Kidney glomerular epithelial cell (primary cell): ENCODE measurements at regions not wholly inside any gene's neighbourhood (a gene's known extent, or its start where the extent isn't known, plus 50 kb on each side); places are given as distances from the start of the nearest gene placed in this dataset.
"Not testable (repeated sequence)": the region's sequence is repeated elsewhere in the genome, so short reads cannot be mapped to it uniquely, and the experiment has no call there.

Experiments used
- DNase-seq: peaks from one replicate; lab custom pipeline; 2025; lab: John Stamatoyannopoulos, UW

DNA sequence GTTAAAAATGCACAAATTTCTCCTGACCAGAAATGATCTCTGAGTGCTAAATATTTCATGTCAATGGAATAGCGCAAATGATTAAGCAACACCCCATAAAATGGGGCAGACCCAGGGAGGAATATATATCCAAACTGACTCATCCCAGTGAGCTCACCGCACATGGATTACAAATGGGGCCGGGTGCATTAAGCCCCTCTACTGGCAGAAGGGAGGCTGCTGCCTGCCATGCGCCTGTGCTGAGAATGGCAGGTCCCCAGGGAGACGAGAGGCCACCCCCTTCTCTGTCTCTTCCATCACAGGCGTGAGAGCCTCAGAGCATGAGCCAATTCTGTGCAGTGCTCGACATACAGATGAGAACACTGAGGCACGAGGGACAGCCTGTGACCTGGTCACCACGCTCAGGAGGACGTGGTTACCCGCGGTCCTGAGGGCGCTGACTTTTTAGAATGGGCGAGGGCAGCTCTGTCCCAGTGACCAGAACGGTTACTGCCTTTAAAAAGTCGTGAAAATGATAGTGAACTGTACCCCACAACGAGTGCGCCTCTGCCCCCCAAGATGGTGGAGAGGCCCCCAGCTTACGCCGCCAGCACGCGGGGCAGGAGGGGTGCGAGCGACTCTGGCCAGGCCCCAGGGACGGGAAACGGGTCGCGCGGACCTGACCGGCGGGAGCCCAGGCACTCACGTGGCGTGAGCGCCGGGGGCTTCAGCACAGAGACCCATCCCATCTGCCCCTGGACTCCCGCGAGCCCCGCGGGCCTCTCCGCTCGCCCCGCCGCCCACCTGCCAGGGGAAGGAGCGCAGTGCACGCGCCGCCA is 130.2 kb upstream of the ALDH3B2 start:
- DNase-seq: not testable (repeated sequence)

DNA sequence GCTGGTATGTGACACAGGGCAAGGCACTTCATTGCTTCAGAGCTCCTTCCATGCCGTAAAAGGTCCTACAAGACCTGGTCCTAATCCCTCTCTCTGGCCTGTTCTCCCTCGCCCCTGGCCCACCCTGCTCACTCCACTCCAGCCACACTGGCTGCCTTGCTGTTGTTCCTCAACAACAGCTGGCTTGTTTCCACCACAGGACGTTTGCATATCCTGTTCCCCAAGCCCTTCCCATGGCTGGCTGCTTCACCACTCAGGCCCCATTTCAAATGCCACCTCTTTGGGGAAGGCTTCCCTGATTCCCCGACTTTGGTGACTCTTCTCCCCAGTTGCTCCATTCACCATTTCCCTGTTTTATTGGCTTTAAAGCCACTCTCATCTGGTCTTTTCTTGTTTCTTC is 129.1 kb upstream of the ALDH3B2 start:
- not testable (repeated sequence) for DNase-seq

DNA sequence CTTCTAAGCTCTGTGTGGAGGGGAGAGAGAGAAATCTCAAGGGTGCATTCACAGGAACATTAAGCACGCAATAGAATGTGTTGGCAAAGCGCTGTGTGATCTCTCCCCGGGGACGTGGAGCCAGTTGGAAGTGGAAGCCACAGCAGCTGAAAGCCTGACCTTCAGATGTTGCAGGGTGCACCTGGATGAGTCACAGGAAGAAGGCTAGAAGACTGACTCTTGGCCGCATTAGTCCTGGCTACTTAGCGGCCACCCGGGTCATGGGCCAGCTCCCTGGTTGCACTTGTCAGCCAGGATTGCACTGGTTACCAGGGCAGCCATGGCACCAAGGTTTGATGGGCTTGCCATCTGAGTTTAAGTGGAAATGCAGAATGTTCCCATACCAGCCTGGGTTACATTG is 128.6 kb upstream of the ALDH3B2 start:
- DNase-seq: not testable (repeated sequence)

DNA sequence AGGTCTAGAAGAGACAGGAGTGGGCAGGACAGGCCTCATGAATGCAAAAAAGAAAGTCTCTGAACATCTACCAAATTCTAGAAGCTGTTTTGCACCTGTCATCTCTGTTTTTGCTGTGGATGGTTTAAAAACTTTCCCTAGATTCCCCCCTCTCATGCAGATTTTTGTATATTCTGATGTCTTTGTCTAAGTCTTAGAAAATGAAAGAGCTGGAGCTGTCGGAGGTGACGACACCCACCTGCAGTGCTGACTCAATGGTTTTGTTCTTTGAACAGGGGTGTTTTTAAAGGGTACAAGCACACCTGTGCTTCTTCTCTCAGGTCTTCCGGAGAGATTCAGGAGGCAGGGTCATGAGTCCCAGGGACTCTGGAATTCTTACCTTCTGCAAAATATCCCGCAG is 128.2 kb upstream of the ALDH3B2 start:
- DNase-seq: not testable (repeated sequence)

DNA sequence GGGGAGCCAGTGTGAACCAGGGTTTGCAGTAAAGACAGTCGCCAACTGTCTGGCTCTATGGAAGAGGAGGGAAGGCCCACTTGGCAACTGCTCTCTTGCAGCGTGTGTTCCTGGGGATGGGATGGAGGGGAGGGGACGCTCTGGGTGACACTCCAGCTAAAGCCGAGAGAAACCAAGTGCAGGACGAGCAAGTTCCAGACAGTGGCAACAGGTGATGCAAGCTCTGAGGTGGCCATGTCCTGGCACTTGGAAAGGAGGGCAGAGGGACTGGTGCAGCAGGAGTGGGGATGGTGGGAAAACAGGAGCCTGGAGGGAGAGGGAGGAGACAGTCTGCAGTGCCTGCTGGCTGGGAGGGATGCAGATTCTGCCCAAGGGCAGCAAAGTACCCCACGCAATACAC is 127.0 kb upstream of the ALDH3B2 start:
- DNase-seq: not testable (repeated sequence)

DNA sequence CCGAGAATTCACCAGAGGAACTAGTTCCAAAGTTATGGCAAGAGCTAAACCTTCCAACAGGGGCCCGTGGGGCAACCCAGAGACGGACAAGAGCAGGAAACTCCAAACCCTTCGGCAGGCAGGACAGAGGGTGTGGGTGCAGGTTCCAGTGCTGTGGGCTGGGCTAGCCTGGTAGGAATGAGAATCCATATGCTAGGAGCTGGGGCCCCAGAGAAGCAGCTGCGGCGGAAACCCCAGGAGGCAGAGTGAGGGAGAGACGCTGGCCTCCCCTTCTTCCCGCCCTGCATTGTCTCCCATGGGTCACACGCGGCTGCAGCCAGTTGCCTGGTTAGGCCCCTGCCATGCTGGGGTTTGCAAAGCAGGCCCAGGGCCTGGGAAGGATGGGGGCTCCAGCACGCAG is 126.2 kb upstream of the ALDH3B2 start:
- not testable (repeated sequence) for DNase-seq

DNA sequence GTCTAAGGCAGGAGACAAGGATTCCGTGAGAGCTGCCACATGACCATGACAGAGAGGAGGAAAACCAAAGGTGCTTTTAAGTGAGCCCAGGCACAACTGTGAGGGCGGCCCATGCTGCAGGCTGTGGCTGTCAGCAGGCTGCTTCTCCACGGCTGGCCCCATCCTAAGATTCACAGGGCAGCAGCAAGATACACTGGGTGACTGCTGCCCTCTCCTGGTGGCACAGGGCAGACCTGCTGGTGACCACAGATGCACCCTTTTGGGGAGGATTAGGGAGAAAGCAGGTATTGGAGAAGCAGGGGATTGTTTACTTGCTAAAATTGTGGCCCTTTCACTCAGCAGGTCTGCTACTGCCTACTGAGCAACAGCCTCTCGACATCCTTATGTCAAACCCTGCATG is 125.4 kb upstream of the ALDH3B2 start:
- DNase-seq: not testable (repeated sequence)

DNA sequence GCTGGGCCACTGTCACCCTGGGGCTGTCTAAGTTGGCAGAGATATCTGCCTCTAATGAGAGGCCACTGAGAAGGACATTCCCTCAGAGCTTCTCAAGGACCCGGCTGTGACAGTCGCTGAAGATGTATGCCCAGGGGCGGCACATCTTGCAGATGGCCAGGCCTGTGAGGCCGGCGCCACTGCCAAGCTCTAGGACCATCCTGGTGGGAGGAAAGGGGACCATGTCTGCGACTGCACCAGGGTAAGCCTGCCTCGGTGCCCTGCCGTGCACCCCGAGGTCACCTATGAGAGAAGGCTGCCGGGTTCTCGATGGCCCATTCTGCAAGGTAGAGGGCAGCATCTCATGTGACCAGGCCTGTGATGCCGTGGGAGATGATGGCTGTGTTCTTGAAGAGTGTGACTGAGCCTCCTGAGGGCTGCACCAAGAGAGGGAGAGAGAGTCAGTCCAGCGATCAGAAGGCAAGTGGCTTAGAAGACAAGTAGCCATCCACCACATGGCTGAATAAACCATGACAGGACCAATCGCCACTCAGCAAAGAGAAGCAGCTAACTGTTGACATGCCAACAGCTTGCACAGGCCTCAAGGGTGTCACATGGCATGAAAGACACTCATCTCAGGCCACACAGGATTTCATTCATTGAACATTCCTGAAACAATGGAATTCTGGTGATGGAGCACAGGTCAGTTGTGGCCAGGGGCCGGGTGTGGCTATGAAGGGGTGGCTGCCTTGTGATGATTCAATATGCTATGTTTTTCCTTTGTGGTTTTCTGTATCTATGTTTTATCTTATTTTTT is 123.5 kb upstream of the ALDH3B2 start:
- not testable (repeated sequence) for DNase-seq

DNA sequence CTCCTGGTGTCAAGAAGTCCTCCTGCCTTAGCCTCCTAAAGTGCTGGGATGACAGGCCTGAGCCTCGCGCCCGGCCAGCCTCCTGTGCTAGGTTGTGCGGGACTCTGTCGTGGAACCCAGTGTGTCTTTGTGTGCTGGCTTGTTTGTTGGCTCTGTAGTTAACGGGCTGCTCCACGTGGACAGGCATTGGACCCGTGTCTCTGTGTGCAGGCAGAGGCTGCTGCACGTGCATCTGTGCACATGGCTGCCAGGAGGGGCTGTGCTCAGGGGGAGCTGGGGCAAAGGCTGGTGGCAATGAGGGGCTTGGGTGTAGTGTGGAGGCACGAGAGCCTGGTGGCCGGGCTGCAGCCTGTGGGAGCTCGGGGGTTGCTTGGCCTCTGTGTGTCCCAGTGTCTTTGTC is 121.3 kb upstream of the ALDH3B2 start:
- DNase-seq: no peak

DNA sequence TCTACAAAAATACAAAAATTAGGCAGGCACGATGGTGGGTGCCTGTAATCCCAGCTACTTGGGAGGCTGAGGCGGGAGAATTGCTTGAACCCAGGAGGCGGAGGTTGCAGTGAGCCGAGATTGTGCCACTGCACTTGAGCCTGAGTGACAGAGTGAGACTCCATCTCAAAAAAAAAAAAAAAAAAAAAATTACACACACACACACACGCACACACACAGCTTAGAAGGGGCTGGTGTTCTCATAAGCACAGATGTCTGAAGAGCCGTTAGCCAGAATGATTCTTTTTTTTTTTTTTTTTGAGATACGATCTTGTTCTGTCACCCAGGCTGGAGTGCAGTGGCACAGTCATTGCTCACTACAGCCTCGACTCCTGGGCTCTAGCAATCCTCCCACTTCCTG is 119.3 kb upstream of the ALDH3B2 start:
- not testable (repeated sequence) for DNase-seq

DNA sequence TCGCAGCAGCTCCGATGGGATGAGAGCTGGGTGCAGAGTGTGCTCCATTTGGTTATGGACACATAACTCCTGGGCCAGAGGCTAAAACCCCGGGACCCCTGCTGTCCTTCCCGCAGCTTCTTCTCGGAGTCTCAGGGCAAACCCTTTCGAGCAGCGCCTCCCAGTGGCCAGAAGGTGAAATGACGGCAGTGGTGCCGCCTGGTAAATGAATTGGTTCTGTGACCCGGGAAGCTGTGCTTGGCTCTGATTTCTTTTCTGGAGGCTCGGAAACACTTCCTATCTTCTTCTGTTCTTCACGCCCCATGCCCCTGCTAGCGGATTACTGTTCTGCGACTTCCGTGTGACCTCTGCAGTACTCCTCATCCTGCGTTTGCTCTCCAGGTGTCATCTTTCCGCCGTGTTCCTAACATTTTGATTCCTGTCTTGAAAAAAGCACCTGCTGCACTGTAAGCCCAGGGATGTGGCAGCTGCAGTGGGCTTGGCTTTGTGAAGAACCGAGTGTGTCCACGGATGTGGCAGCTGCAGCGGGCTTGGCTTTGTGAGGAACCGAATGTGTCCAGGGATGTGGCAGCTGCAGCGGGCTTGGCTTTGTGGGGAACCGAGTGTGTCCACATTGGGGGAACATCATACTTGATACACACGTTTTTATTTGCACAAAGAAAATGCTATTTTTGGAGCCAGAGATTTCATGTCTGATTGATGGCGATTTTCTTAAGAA is 118.0 kb upstream of the ALDH3B2 start:
- not testable (repeated sequence) for DNase-seq

DNA sequence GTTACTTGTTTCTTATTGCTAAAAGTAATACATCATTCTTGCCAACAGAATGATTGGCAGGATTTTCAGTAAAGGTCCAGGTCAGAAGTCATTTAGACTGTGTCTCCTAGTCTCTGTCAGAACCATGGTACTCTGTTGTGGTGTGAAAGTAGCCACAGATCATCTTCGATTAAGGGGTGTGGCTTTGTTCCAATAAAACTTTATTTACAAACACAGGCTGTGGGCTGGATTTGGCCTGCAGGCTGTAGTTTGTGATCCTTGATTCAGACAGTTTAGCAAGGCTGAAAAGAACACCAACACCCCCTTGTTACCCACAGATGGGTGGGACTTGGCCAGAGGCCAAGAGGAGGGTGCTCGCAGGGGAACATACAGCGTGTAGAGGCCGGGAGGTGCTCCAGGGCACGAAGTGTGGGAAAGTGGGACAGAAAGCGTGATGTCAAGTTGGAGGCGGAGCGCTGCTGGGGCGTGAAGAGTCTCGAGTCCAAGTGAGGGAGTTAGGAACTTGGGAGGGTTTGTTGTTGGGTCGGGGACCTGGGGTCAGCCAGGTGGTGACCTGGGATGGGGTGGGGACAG is 117.3 kb upstream of the ALDH3B2 start:
- DNase-seq: not testable (repeated sequence)

DNA sequence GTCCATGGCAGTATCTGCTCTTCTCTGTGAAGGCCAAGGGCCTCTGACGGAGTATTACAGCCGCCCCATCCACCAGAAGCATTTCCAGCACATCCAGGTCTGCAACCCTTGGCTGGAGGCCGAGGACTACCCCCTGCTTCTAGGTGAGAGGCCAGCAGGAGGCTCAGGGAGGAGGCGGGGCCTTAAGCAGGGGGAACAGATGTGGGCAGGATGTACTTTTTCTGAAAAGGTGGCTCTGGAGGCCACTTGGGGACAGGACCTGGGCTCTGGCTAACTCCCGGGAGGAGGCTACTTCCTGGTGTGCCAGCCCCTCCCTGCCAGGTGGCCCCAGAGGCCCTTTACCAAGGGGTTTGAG is 113.9 kb upstream of the ALDH3B2 start:
- not testable (repeated sequence) for DNase-seq

DNA sequence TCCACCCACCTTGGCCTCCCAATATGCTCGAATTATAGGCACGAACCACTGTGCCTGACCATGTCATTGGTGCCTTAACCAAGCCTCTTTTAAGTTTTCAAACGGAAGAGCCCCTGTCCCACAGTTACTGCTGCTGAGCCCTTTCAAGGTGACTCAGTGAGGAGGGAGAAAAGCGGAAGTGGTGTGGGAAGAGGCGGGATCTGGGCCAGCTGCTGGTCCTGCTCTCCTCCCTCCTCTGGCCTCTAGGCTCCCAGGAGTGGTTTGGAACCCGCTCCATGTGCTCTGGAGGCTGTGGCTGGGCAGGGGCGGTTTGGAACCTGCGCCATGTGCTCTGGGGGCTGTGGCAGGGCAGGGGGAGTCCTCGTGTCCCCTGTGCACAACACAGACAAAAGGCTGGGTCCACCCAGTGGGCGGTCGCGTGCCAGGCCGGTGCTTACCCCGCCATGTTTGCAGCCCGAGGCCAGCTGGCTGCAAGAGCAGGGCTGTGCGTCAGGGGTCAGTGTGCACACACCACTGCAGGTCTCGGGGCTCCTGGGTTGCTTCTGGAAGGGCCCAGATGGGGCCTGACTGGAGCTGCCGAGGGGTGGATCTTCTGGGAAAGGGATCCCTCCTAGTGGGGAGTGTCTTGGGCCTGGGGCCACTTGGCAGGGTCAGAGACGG is 113.4 kb upstream of the ALDH3B2 start:
- DNase-seq: not testable (repeated sequence)

DNA sequence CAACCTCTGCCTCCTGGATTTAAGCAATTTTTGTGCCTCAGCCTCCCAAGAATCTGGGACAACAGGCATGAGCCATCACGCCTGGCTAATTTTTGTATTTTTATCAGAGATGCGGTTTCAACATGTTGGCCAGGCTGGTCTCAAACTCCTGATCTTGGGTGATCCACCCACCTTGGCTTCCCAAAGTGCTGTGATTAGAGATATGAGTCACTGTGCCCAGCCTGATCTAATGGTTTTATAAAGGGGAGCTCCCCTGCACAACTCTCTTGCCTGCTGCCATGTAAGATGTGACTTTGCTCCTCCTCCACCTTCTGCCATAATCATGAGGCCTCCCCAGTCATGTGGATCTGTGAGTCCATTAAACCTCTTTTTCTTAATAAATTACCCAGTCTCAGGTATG is 107.5 kb upstream of the ALDH3B2 start:
- not testable (repeated sequence) for DNase-seq

DNA sequence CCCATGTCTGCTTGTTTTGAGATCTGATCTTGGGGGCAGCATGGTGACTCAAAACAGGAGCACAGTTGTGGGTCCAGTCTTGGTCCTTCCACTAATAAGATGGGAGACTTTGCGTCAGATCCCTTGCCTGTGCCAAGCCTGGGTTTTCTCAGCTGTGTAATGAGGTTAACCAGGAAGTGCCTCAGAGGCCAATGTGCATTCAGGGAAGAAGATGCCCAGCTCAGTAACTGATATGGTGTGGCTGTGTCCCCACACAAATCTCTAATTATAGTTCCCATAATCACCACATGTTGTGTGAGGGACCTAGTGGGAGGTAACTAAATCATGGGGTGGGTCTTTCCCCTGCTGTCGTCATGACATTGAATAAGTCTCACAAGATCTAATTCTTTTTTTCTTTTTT is 107.1 kb upstream of the ALDH3B2 start:
- DNase-seq: not testable (repeated sequence)

DNA sequence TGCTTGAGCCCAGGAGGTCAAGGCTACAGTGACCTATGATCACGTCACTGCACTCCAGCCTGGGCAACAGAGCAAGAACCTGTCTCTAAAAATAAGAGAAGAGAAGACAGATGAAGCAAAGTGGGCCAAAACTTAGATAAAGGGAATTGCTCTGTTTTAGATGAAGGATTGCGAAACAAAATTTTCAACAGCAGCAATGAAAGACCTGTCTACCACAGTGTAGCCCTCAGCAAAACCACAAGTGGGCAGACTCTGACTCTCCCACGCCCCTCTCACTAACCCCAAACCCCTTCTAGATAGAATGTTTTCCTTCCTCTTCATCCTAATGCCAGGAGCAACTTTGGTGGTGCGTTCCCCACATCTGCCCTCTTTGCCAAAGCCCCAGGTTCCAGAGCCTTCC is 105.6 kb upstream of the ALDH3B2 start:
- DNase-seq: no peak

DNA sequence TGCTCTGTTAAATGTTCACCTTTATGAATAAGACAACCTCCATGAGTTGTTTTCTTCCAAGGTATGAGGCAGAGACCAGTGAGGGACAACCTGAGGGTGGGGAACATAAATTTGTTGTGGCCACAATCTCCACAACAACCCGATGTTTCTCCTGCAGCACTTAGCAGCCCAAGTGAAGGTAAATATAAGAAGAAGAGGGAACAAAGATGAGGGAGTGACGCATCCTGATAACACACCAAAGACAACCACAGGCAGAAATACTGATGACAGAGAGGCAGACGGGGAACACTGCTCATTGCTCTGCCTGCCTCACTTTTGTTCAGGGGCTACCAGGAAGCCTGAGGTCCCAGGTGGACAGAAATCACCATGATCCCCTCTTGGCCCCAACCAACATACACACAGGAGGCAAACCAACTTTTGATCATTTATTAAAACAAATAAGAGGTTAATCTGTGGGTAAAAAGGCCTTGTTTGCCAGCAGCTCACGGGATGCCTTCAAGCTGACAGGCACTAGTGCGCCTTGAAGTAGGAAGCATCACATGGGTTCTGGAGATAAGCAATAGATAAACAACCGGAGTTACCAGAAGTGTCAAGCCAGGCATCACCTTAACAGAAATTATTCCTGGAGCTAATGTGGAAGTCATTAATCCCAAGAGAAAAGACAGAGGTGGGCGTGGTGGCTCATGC is 104.9 kb upstream of the ALDH3B2 start:
- DNase-seq: not testable (repeated sequence)

DNA sequence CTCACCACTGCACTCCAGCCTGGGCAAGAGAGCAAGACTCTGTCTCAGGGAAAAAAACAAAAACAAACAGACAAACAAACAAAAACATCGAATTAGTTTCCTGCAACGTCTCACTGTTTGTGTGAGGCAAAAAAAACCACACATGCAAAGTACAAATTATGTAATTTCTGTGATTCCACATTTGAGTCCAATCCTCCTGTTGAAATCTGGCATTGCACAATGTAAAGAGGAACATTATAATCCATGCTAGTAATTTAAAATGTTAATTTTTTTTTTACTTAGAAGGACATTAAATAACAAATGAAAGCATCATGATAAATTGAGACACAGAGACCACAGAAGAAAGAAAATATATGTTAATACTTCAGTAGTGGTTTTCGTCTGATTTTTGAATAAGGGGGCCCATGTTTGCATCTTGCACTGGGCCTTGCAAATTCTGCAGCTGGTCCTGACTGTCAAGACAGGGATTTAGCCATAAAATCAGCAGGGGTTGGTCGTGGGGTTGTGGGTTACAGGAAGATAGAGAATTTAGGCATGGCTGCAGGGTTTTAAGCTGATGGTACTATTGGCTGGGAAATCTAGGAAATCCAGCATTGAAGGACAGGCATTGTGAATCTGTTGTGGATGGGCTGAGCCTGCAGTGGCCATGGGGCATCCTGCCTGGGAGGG is 102.6 kb upstream of the ALDH3B2 start:
- no peak for DNase-seq

DNA sequence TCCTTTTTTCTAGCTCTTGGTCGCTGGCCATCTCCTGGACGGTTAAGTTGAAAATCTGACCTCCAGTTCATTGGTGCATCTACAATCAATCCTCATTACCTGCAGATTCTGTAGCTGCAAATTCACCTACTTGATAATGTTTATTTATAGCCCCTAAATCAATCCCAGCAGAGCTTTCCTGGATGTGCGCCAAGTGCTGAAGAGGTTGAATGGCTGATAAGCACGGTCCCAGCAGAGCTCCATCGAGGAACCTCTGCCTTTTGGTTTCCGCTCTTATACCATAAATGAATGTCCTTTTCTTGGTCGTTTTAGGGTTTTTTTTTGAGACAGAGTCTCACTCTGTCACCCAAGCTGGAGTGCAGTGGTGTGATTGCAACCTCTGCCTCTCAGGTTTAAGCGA is 99.8 kb upstream of the ALDH3B2 start:
- not testable (repeated sequence) for DNase-seq
